ENCODE measurements at regions not wholly inside any gene's neighbourhood (a gene's known extent, or its start where the extent isn't known, plus 50 kb on each side); places are given as distances from the start of the nearest gene placed in this dataset.

DNA sequence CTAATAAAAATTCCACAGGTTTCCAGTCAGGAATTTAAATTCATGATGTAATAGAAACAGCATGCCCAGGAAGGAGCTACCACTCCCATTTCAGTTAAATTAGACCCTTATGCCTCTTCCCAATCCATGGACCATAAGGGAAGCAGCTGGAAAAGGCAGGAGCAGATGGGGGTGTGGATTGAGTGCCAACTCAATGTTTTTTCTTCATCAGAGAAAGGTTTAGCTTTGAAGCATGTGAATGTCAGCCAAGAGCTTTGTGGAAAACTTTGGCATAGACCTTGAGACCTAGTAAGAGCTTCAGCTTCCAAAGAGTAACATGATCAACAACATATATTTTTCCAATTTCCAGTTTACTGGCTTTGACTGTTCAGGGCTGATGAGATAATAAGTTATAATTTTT lies 2139.9 kb downstream of the PCDH9 start:
- Histone ChIP-seq H3K27ac (no peak overlapping the region), H3K36me3 (no peaks in the 10 kb centered on the region), H3K4me3 (no peak overlapping the region), H3K4me1 (no peaks in the 10 kb centered on the region), H3K27me3 (no peaks in the 10 kb centered on the region), H3K9me3 (no peaks in the 10 kb centered on the region)
- DNase-seq (no peak), ATAC-seq (no peak)
- intact Hi-C loops (cut with DNase I; ENCODE audit: low total_unique reads) (no loop called here), in situ Hi-C loops (cut with MboI; ENCODE audit: low sequenced_read_pairs in 4 of 4) (no loop called here)
- TF ChIP-seq, protein P1, sequence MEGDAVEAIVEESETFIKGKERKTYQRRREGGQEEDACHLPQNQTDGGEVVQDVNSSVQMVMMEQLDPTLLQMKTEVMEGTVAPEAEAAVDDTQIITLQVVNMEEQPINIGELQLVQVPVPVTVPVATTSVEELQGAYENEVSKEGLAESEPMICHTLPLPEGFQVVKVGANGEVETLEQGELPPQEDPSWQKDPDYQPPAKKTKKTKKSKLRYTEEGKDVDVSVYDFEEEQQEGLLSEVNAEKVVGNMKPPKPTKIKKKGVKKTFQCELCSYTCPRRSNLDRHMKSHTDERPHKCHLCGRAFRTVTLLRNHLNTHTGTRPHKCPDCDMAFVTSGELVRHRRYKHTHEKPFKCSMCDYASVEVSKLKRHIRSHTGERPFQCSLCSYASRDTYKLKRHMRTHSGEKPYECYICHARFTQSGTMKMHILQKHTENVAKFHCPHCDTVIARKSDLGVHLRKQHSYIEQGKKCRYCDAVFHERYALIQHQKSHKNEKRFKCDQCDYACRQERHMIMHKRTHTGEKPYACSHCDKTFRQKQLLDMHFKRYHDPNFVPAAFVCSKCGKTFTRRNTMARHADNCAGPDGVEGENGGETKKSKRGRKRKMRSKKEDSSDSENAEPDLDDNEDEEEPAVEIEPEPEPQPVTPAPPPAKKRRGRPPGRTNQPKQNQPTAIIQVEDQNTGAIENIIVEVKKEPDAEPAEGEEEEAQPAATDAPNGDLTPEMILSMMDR (IDR thresholded peaks at IDR 0.05 in 4 of 5, conservative IDR thresholded peaks at IDR 0.05 in 1 of 5) = no peak
- no peak for TF ChIP-seq POLR2A (IDR thresholded peaks at IDR 0.05)

GRCh38 chr13:65088906-65089305 lies 2141.2 kb downstream of the PCDH9 start:
- intact Hi-C loops (cut with DNase I; ENCODE audit: low total_unique reads) (no loop called here), in situ Hi-C loops (cut with MboI; ENCODE audit: low sequenced_read_pairs in 4 of 4) (no loop called here)
- Histone ChIP-seq H3K9me3 (no peaks in the 10 kb centered on the region), H3K27me3 (no peaks in the 10 kb centered on the region), H3K27ac (no peak overlapping the region), H3K4me3 (no peak overlapping the region), H3K36me3 (no peaks in the 10 kb centered on the region), H3K4me1 (no peaks in the 10 kb centered on the region)
- DNase-seq (no peak), ATAC-seq (no peak)
- TF ChIP-seq POLR2A (IDR thresholded peaks at IDR 0.05) = no peak
- TF ChIP-seq, protein P1 (IDR thresholded peaks at IDR 0.05 in 4 of 5, conservative IDR thresholded peaks at IDR 0.05 in 1 of 5) = no peak

- H3K9me3 ChIP-seq = no peaks in the 10 kb centered on the region
- no peak overlapping the region for H3K4me3 ChIP-seq
- no peaks in the 10 kb centered on the region for H3K4me1 ChIP-seq
- no peaks in the 10 kb centered on the region for H3K36me3 ChIP-seq
- TF ChIP-seq POLR2A (IDR thresholded peaks at IDR 0.05) = no peak
- TF ChIP-seq, protein P1 (IDR thresholded peaks at IDR 0.05 in 4 of 5, conservative IDR thresholded peaks at IDR 0.05 in 1 of 5) = no peak
- in situ Hi-C loops (cut with MboI; ENCODE audit: low sequenced_read_pairs in 4 of 4) (no loop called here), intact Hi-C loops (cut with DNase I; ENCODE audit: low total_unique reads) (no loop called here)
- no peak overlapping the region for H3K27ac ChIP-seq
- ATAC-seq (no peak), DNase-seq (no peak)
- no peaks in the 10 kb centered on the region for H3K27me3 ChIP-seq
Observed at GRCh38 chr13:65085977-65086376, 2144.2 kb downstream of the PCDH9 start.

DNA sequence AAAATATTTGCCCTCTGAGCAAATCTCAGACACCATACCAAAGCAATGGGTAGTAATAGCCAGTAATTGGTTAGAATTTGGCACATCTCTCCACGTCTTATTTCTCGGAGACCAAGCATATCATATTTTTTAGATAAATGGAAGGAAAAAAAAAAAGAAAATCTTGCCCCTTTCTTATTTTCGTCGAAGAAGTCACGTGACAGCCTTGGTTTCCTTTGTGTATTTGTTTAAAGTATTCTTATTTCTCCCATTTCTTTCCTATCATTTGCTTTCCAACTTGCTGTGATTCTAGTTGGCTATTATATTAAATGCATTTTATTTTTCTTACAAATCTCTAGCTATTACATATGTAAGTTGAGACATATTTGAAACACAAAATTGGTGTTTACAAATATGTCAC lies 2155.9 kb downstream of the PCDH9 start:
- no peak for DNase-seq
- no peaks in the 10 kb centered on the region for H3K4me1 ChIP-seq
- no peak overlapping the region for H3K27ac ChIP-seq

DNA sequence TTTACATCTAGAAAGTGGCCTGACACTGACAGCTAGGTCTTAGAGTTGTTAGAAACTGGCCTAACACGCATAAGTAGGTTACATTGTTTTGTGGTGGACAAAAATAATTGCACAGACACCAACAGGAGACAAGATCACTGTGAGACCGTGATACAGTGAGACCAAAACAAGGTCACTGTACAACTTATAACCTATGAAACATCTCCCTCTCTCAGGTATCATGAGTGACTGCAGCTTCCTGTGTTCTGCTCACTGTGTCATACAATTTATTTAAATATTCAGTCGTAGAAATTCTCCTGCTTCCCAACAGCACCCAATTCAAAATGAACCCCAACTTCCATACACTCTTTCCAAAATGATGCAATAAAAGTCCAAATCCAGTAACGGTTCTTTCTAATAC lies 2165.2 kb downstream of the PCDH9 start:
- in situ Hi-C loops (cut with MboI; ENCODE audit: low sequenced_read_pairs in 4 of 4) = no loop called here
- Histone ChIP-seq H3K36me3 (no peaks in the 10 kb centered on the region), H3K27ac (no peak overlapping the region), H3K27me3 (no peaks in the 10 kb centered on the region), H3K4me3 (no peak overlapping the region), H3K4me1 (no peaks in the 10 kb centered on the region), H3K9me3 (no peaks in the 10 kb centered on the region)
- no peak for DNase-seq
- intact Hi-C loops (cut with DNase I; ENCODE audit: low total_unique reads) = no loop called here
- no peak for ATAC-seq
- TF ChIP-seq, protein P1 (IDR thresholded peaks at IDR 0.05 in 4 of 5, conservative IDR thresholded peaks at IDR 0.05 in 1 of 5) = no peak
- no peak for TF ChIP-seq POLR2A (IDR thresholded peaks at IDR 0.05)

More for the DNA sequence above, 2155.9 kb downstream of the PCDH9 start:
- in situ Hi-C loops (cut with MboI; ENCODE audit: low sequenced_read_pairs in 4 of 4) = no loop called here
- TF ChIP-seq, protein P1 (IDR thresholded peaks at IDR 0.05 in 4 of 5, conservative IDR thresholded peaks at IDR 0.05 in 1 of 5) = no peak
- no peak for TF ChIP-seq POLR2A (IDR thresholded peaks at IDR 0.05)
- no peak for ATAC-seq
- no peak overlapping the region for H3K4me3 ChIP-seq
- no peaks in the 10 kb centered on the region for H3K9me3 ChIP-seq
- H3K36me3 ChIP-seq = no peaks in the 10 kb centered on the region
- intact Hi-C loops (cut with DNase I; ENCODE audit: low total_unique reads) = no loop called here
- no peaks in the 10 kb centered on the region for H3K27me3 ChIP-seq

Measured in gastrocnemius medialis (tissue), 4 donors.